ENCODE measurements at regions not wholly inside any gene's neighbourhood (a gene's known extent, or its start where the extent isn't known, plus 50 kb on each side); places are given as distances from the start of the nearest gene placed in this dataset.

- ChIA-PET POLR2A (no interaction called here), CTCF (no interaction called here)
- TF ChIP-seq, protein P1, sequence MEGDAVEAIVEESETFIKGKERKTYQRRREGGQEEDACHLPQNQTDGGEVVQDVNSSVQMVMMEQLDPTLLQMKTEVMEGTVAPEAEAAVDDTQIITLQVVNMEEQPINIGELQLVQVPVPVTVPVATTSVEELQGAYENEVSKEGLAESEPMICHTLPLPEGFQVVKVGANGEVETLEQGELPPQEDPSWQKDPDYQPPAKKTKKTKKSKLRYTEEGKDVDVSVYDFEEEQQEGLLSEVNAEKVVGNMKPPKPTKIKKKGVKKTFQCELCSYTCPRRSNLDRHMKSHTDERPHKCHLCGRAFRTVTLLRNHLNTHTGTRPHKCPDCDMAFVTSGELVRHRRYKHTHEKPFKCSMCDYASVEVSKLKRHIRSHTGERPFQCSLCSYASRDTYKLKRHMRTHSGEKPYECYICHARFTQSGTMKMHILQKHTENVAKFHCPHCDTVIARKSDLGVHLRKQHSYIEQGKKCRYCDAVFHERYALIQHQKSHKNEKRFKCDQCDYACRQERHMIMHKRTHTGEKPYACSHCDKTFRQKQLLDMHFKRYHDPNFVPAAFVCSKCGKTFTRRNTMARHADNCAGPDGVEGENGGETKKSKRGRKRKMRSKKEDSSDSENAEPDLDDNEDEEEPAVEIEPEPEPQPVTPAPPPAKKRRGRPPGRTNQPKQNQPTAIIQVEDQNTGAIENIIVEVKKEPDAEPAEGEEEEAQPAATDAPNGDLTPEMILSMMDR (IDR thresholded peaks at IDR 0.05), result no peak
- Mint-ChIP-seq H3K4me1 (ENCODE audit: low read depth) (no peaks in the 10 kb centered on the region), H3K9me3 (peaks cover 5% of the 10 kb centered on the region), H3K27ac (no peak overlapping the region), H3K27me3 (no peaks in the 10 kb centered on the region), H3K4me3 (no peak overlapping the region), H3K36me3 (ENCODE audit: low read depth) (no peaks in the 10 kb centered on the region)
- DNase-seq, result no peak
- intact Hi-C loops (cut with micrococcal nuclease), result no loop called here
- no peak for ATAC-seq
Observed at GRCh38 chr5:29867155-29867554, 1326.3 kb upstream of the CDH6 start.

GRCh38 chr5:29853711-29854220 lies 1339.7 kb upstream of the CDH6 start:
- no peaks in the 10 kb centered on the region for H3K36me3 Mint-ChIP-seq (ENCODE audit: low read depth)
- H3K4me3 Mint-ChIP-seq, result no peak overlapping the region
- no peak overlapping the region for H3K27ac Mint-ChIP-seq
- ATAC-seq (no peak), DNase-seq (no peak)
- TF ChIP-seq, protein P1 (IDR thresholded peaks at IDR 0.05), result no peak
- H3K27me3 Mint-ChIP-seq, result no peaks in the 10 kb centered on the region
- H3K9me3 Mint-ChIP-seq, result peaks cover 24% of the 10 kb centered on the region
- H3K4me1 Mint-ChIP-seq (ENCODE audit: low read depth), result no peaks in the 10 kb centered on the region
- ChIA-PET CTCF (no interaction called here), POLR2A (no interaction called here)
- intact Hi-C loops (cut with micrococcal nuclease), result no loop called here

DNA sequence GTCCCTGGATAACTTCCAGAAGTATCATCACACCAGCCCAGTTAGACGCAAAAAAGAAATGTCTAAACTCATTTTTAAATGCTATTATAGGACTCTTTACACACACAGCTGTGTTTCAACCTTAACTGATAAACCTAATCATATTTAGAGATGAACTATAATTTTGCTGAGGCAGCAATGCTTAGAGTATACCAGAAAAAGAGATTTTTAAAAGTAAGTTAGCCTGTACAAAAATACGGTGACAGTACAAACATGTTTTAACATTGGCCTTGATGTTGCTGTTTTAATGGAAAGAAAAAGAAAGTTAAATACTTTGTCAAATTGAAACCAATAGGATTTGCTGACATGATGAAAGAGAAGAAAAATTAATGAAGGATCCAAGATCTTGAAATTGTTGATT lies 1341.2 kb upstream of the CDH6 start:
- intact Hi-C loops (cut with micrococcal nuclease), result no loop called here
- no peaks in the 10 kb centered on the region for H3K4me1 Mint-ChIP-seq (ENCODE audit: low read depth)
- ChIA-PET CTCF (no interaction called here), POLR2A (no interaction called here)
- H3K36me3 Mint-ChIP-seq (ENCODE audit: low read depth), result no peaks in the 10 kb centered on the region
- TF ChIP-seq, protein P1 (IDR thresholded peaks at IDR 0.05), result no peak
- H3K27me3 Mint-ChIP-seq, result no peaks in the 10 kb centered on the region
- H3K9me3 Mint-ChIP-seq, result peaks cover 25% of the 10 kb centered on the region
- no peak for DNase-seq
- H3K27ac Mint-ChIP-seq, result no peak overlapping the region
- no peak overlapping the region for H3K4me3 Mint-ChIP-seq
- no peak for ATAC-seq

DNA sequence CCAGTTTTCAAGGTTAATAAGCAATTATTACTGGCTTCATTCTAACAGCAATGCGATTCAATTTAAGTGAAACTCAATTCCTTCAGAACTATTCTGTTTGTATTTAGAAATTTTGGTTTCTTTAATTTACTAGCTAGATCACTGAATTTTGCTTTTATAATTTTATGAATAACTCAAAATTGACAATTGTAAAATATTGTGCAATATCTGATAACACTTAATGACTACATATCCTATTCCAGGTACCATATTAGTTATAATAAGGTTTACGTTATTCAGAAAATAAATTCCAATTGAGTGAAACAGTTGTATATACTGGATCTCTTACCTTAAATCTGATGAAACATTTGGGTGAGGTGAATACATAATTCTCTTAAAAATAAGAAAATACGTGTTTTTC lies 1348.3 kb upstream of the CDH6 start:
- Mint-ChIP-seq H3K27me3 (no peaks in the 10 kb centered on the region), H3K4me3 (no peak overlapping the region), H3K9me3 (peaks cover 13% of the 10 kb centered on the region), H3K36me3 (ENCODE audit: low read depth) (no peaks in the 10 kb centered on the region), H3K27ac (no peak overlapping the region), H3K4me1 (ENCODE audit: low read depth) (no peaks in the 10 kb centered on the region)
- TF ChIP-seq, protein P1 (IDR thresholded peaks at IDR 0.05), result no peak
- ATAC-seq (no peak), DNase-seq (no peak)
- intact Hi-C loops (cut with micrococcal nuclease), result no loop called here
- CTCF ChIA-PET, result no interaction called here
- POLR2A ChIA-PET, result no interaction called here

DNA sequence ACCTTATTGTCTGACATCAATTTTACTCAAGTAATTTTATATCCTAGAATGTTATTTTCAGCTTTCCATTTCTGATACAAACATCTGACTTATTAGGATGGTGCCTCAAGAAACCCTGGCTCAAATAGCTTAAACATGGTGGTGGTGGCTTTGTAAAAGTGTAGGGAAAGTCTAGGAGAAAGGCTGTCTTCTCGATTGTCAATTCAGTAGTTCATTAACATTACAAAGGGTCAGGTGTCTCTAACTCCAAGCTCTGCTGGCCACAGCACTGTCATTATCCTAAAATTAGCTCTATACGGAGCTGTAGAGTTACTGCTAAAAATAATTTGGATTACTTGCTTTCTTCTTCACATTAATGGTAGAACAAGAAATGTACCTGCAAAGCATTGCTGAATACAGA lies 1360.1 kb upstream of the CDH6 start:
- CTCF ChIA-PET, result interaction anchor here (0.6 kb wide), 1 partner anchor 466 kb away, joined by 3 read pairs; no protein-coding TSS in a partner anchor
- H3K4me1 Mint-ChIP-seq (ENCODE audit: low read depth), result no peaks in the 10 kb centered on the region
- ATAC-seq (no peak), DNase-seq (no peak)
- no peaks in the 10 kb centered on the region for H3K27me3 Mint-ChIP-seq
- peaks cover 17% of the 10 kb centered on the region for H3K9me3 Mint-ChIP-seq
- TF ChIP-seq, protein P1 (IDR thresholded peaks at IDR 0.05), result no peak
- H3K27ac Mint-ChIP-seq, result no peak overlapping the region
- POLR2A ChIA-PET, result no interaction called here
- no peaks in the 10 kb centered on the region for H3K36me3 Mint-ChIP-seq (ENCODE audit: low read depth)
- intact Hi-C loops (cut with micrococcal nuclease), result no loop called here
- H3K4me3 Mint-ChIP-seq, result no peak overlapping the region
